ENCODE measurements at regions not wholly inside any gene's neighbourhood (a gene's known extent, or its start where the extent isn't known, plus 50 kb on each side); places are given as distances from the start of the nearest gene placed in this dataset.

DNA sequence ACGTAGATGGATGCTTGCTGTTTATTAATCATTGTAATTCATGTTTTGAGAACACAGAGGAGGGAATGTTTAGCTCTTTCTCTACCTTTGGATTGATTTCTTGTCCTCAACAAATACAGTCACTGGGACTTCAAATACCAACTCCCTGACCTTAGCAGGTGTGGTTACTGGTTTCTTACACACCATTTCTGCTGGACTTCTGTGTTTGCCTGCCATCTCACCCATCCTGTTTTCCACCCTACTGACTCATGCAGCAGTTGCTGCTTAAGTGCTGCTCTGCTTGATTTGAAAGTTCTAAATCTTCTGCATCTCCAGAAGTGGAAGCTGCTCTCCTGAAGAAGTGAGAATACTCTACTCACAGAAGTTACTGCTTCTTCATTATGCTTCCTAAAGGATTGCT, 170.3 kb downstream of the ZPLD1 start:
- no peak for DNase-seq

- no peak for DNase-seq
Measured at GRCh38 chr3:102608875-102609274, 174.1 kb downstream of the ZPLD1 start.

DNA sequence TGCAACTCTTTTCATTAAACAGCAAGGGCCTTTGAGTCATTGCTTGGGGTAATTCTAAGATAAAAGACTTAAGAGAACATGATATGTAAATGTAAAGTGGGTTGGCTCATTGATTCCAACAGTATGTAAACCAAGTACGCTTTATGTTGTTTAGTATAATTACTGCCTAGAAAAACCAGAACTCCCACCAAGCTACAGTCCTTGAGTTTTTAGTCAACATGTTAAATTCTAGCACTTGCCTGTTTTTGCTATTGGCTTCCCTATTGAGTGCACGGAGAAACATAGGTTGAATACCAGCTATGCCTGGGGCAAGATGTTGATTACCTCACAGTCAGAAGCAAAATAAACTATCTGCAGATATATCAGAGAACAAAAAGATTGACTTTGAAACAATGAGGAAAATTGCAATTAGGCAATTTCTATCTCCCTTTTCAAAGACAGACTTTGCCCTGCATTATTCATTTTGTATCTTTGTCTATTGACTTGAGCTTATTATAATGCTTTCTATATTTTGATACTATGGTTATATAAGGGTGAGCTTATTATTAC, 179.3 kb downstream of the ZPLD1 start:
- no peak for DNase-seq

- DNase-seq, result no peak
Measured at GRCh38 chr3:102614585-102614984, 179.8 kb downstream of the ZPLD1 start.

DNA sequence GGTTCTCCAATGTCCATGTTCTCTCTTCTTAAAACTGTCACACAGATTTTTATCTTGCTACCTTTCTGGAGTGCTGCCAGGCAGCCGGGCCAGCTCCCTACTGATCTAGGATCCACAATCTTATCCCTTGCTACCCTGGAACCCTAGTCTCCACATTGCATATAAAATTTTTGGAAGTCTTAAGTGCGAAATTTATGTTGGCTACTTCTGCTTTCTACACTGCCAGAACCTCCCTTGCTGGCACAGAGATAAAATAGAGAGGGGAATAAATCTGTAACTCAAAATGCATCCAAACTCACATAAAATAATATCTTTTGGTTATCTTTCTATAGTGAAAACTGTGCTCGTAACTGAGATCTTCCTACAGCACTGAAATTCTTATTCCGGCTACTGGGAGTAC, 182.6 kb downstream of the ZPLD1 start:
- no peak for DNase-seq

- DNase-seq, result no peak
Measured at GRCh38 chr3:102619361-102619760, 184.5 kb downstream of the ZPLD1 start.

- no peak for DNase-seq
Measured at GRCh38 chr3:102629943-102630342, 195.1 kb downstream of the ZPLD1 start.

- no peak for DNase-seq
Measured at GRCh38 chr3:102630531-102630930, 195.7 kb downstream of the ZPLD1 start.

DNA sequence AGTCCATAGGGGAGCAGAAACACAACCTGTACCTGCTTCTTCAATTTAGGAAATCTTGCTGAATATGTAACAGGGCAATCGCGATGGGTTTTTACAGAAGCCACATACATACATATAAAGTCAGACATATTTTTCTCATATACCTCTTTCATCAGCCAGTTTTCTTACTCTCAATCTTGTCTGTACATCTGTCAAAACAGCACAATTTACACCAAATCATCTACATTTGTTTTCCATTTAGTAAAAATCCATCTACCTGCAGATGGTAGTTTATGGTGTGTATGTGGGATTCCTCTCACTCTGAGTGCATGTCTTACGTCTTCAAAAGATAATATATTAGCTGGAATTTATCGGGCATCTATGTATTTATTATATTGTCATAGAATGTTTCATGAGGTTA, 208.7 kb downstream of the ZPLD1 start:
- no peak for DNase-seq

DNA sequence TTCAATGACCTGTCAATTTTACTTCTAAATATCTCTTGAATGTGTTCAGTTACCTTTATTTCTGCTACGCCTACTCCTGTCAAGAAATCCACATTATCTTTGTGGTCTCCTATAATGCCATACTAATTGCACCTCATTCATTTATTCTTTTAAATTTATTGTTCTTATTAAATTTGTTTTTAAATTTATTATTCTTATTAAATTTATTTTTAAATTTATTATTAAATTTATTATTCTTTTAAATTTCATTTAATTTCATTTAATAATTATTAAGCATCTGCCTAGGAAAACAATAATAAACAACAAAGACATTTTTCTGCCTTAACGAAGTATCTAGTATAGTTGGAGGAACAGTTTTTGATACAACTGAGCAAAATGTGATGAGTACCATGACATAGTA, 211.7 kb downstream of the ZPLD1 start:
- DNase-seq, result no peak

DNA sequence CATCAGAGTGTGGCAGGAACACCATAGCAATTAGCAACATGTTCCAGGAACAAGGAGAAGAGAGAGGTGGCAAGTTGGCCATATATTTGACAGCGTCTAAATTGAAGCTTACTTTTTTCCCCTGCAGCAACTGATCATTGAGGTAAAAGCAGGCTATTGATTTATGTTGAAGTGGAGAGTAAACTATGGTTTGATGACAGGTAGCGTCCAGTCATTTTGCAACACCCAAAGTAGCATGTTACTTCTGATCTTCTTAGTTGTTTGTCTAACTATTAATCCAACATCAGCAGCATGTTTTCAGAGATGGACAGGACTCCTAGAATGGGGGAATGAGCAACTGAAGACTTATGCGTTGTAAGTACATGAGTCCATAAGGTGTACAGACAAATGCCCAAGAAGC, 225.8 kb downstream of the ZPLD1 start:
- no peak for DNase-seq

DNA sequence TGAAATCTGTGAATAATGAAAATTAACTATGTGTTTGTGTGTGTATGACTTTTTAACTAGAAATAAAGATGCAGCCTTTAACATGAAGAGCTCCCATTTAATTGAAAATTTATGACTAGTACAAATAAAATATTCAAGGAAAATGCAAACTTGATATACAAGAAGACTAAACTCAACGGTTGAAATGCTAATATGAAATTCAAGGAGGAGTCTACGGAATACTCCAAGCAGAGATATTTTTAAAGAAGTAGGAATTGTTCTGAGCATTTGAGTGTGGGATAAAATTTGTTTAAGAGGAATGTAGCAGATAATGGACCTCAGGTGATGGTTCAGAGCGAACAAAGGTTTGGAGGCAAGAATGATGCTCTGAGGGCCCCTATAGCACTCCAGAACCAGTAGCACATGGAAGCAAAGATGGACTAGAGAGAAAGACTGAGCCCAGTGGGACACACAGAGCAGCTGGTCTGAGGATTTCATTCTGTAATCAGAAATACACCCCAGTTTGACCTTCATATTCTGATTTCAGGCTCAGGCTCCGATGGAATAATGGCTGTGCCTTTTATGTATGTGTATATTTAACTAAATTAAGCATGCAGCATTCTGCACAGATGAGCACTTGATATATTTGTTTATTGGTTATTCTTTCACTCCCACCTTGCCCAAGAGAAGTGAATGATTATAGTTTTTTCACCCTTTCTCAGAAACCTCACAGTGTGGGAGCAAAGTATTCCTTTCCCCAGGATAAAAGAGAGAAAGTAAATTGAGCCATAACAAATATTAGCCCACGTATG, 227.1 kb downstream of the ZPLD1 start:
- DNase-seq, result no peak

DNA sequence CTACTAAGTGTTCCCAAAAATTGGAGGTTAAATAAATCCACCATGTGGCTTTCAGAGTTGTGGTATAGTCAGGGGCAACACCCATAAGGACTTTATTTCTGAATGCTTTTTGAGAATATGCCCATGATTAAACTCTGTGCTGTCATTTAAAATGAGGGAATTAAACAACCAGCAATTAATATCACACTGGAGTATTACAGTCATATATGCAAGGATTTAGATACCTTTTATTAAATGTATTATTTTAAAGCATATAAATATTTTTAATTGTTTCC, 227.6 kb downstream of the ZPLD1 start:
- no peak for DNase-seq

DNA sequence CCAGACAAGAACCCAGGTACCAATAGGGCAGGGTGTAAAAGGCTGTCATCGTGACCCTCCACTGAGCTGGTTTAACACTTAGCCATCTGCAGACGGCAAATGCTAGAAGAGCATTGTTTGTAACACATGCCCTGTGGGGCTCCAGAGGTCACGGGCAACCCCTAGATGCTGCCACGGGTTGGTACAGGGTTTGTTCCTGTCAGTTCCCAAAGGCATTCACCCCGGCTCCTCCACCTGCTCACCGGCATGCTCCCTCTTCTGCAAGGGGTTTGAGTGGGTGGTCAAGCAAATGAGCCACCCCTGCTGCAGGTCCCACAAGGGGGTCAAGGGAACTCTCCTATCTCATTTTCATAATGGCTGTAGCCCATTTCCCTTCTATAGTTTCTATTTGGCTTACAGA, 229.3 kb downstream of the ZPLD1 start:
- DNase-seq, result no peak

GRCh38 chr3:102665183-102665582, 230.4 kb downstream of the ZPLD1 start:
- DNase-seq, result no peak

- no peak for DNase-seq
Measured at GRCh38 chr3:102668247-102668646, 233.4 kb downstream of the ZPLD1 start.

DNA sequence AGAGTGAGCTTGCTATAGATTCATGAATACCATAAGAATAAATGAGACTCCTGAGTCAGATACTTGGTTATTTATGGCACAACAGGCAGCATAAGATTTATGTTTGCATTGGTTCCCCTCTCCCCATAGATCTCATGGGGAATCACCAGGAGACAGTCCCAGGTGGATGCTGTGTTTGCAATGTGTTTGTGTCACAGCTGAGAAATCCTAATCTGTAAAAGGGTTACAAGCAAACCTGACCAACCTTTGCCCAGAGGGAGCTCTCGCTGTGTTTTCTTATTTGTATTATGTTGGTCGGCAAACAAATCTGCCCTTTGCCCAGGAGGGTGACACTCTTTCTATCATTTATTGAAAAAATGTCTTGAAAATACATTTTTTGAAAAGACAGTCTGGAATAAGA, 236.2 kb downstream of the ZPLD1 start:
- no peak for DNase-seq

- DNase-seq, result no peak
Measured at GRCh38 chr3:102672305-102672704, 237.5 kb downstream of the ZPLD1 start.

DNA sequence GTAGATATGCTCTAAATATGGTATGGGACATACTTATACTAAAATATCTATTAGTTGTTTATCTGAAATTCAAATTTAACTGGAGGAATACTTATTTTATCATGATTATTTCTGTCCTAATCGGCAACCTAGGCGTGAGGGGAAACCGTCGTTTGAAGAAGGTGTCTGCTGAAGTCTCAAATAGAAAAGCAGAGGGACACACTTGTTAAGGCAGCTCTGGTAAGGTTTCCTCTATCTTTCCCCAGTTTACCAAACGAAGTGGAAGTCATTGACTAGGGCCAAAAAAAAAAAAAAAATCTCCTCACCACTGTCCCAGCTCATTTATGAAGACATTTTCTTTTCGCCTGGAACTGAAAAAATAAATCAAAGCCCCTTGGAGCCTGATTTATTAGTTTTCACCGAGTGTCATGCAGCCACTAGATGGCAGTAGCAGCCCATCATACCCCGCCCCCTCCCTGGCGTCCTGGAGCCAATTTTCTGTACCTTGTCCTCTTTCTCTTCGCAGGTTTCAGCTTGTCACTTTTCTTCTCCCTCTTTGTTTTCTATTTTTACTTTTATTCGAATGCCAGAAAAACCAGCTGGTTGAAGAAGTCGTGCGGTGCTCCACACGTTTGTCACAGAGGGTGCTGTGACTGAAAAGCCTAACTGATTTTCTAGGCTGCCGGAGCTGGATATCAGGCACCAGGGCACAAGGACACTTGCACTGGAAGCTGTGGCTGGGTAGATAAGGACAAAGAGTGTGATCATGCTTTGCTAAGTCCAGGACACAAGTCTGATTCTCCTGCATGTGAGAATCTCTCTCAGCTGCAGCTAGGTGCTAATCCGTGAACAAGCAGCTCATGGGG, 238.7 kb downstream of the ZPLD1 start:
- peak; percentile 23 for DNase-seq

GRCh38 chr3:102674284-102674683, 239.5 kb downstream of the ZPLD1 start:
- DNase-seq, result no peak

DNA sequence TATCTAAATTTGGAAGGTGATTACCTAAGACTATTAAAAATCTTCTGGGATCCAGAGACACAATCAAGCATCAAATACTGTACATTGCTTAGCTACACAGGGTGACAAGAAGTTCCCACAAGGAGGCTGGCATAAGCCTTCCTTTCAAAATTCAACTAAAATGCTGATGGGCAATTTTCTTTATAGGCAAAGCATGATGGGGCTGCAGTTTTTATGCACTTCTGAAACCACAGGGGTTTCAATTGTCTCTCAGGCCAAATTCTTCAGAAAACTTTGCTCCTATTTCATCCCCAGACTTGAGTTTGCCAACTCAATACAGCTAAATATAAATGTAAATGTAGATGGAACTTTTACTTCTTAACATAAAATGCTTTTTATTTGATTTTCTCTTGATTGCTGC, 241.6 kb downstream of the ZPLD1 start:
- no peak for DNase-seq

GRCh38 chr3:102682741-102683140, 247.9 kb downstream of the ZPLD1 start:
- DNase-seq, result no peak

DNA sequence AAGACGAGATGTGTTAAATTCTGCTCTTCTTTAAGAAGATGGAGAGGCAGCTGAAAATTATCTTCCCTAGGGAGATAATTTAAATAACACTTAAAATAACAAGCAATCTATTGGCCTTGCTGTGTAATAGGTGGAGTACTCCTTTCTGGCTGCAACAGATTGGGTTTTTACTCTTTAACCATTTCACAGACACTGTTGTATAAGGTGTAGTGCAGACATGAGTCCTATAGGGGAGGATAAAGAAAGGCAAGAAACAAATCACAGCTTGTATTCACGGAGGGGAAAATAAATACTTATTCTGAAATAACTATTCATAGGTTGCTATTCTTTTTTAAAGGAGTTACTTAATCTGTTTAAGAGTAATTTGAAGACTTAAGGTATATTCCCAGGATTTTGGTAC, 252.0 kb downstream of the ZPLD1 start:
- DNase-seq, result no peak

- no peak for DNase-seq
Measured at GRCh38 chr3:102687851-102688555, 253.2 kb downstream of the ZPLD1 start.

Data from activated effector memory CD4-positive, alpha-beta T cell treated with Interleukin-2 at 50 U/mL for 16 hours (primary cell).